Ascending aorta (tissue), 2 donors: ENCODE measurements at regions not wholly inside any gene's neighbourhood (a gene's known extent, or its start where the extent isn't known, plus 50 kb on each side); places are given as distances from the start of the nearest gene placed in this dataset.
A peak's percentile ranks its signal among the peaks of the same experiment; 100 is the strongest.

Source experiments
- DNase-seq, 2 donors: peaks; one replicate each; pipeline ENCODE4 v3.0.0-alpha.2; 2019; ENCODE audit warnings: low spot score in 2 of 2
- H3K27ac ChIP-seq, 2 donors: fragments of 200-600 bp; sonication (generic); one replicate each; pipeline ENCODE4 v1.5.1; 2016 to 2017; ENCODE audit warnings: mild to moderate bottlenecking in 1 of 2
- H3K27me3 ChIP-seq: fragments of 200-600 bp; sonication (generic); one replicate; pipeline ENCODE4 v1.5.1; 2017
- H3K36me3 ChIP-seq, 2 donors: fragments of 200-600 bp; sonication (generic); one replicate each; pipeline ENCODE4 v1.5.1; 2016
- H3K4me1 ChIP-seq, 2 donors: fragments of 200-600 bp; sonication (generic); one replicate each; pipeline ENCODE4 v1.5.1; 2016 to 2017; ENCODE audit warnings: mild to moderate bottlenecking in 1 of 2
- H3K4me3 ChIP-seq, 2 donors: fragments of 200-600 bp; sonication (generic); one replicate each; pipeline ENCODE4 v1.5.1; 2016 to 2017; ENCODE audit warnings: mild to moderate bottlenecking in 1 of 2
- H3K9me3 ChIP-seq, 2 donors: fragments of 200-600 bp; sonication (generic); one replicate each; pipeline ENCODE4 v1.5.1; 2016
- CTCF ChIP-seq, 3 experiments: fragments of 200-600 bp in 2 of 3; fragments of 450-650 bp in 1 of 3; sonication (generic) in 2 of 3; IDR thresholded peaks; one replicate each; pipeline ENCODE4 v1.5.1; 2016 to 2019; ENCODE audit warnings: antibody characterized with exemption in 3 of 3, mild to moderate bottlenecking in 1 of 3, moderate library complexity in 1 of 3
- intact Hi-C: fragments of 100-400 bp; cut with DNase I; formaldehyde crosslinking; loops from one replicate; pipeline ENCODE4 v1.15.1; 2023

- no peaks in the 10 kb centered on the region for H3K4me1 ChIP-seq
- H3K27ac ChIP-seq: no peak overlapping the region
- intact Hi-C loops: no loop called here
- no peak overlapping the region for H3K4me3 ChIP-seq
- no peak for DNase-seq
- H3K9me3 ChIP-seq: no peaks in the 10 kb centered on the region
- no peaks in the 10 kb centered on the region for H3K27me3 ChIP-seq
- no peak for TF ChIP-seq CTCF (IDR thresholded peaks at IDR 0.05)
- no peaks in the 10 kb centered on the region for H3K36me3 ChIP-seq
Measured at GRCh38 chr2:239638376-239638775, 237.6 kb upstream of the HDAC4 start.

- Histone ChIP-seq H3K4me3 (no peak overlapping the region), H3K27ac (no peak overlapping the region), H3K4me1 (no peaks in the 10 kb centered on the region), H3K9me3 (no peaks in the 10 kb centered on the region), H3K27me3 (no peaks in the 10 kb centered on the region), H3K36me3 (no peaks in the 10 kb centered on the region)
- no peak for TF ChIP-seq CTCF (IDR thresholded peaks at IDR 0.05)
- intact Hi-C loops: no loop called here
- DNase-seq: no peak
Measured at GRCh38 chr2:239636808-239637207, 236.0 kb upstream of the HDAC4 start.

GRCh38 chr2:239634769-239635168 is 233.9 kb upstream of the HDAC4 start:
- intact Hi-C loops: loop anchor here (5.0 kb wide), 1 partner anchor 178 kb away; no protein-coding TSS in a partner anchor

GRCh38 chr2:239630618-239631286 is 229.9 kb upstream of the HDAC4 start:
- peak overlapping the region; percentile 26 to 71 for H3K27ac ChIP-seq
- peak overlapping the region; percentile 14 to 31 for H3K4me3 ChIP-seq
- peak in 1 of 2 donors; percentile 86 for DNase-seq
- H3K27me3 ChIP-seq: no peaks in the 10 kb centered on the region
- no peak for TF ChIP-seq CTCF (IDR thresholded peaks at IDR 0.05)
- H3K36me3 ChIP-seq: no peaks in the 10 kb centered on the region
- H3K9me3 ChIP-seq: no peaks in the 10 kb centered on the region
- intact Hi-C loops: loop anchor here (2.0 to 5.0 kb wide), 2 partner anchors 182 to 250 kb away; no protein-coding TSS in a partner anchor
- peaks cover 0 to 6% of the 10 kb centered on the region in 2 donors for H3K4me1 ChIP-seq

More at GRCh38 chr2:239634769-239635168, 233.9 kb upstream of the HDAC4 start:
- no peak overlapping the region for H3K27ac ChIP-seq
- no peak overlapping the region for H3K4me3 ChIP-seq
- DNase-seq: no peak
- peaks cover 0 to 6% of the 10 kb centered on the region in 2 donors for H3K4me1 ChIP-seq
- no peaks in the 10 kb centered on the region for H3K9me3 ChIP-seq
- no peak for TF ChIP-seq CTCF (IDR thresholded peaks at IDR 0.05)
- H3K36me3 ChIP-seq: no peaks in the 10 kb centered on the region
- no peaks in the 10 kb centered on the region for H3K27me3 ChIP-seq

DNA sequence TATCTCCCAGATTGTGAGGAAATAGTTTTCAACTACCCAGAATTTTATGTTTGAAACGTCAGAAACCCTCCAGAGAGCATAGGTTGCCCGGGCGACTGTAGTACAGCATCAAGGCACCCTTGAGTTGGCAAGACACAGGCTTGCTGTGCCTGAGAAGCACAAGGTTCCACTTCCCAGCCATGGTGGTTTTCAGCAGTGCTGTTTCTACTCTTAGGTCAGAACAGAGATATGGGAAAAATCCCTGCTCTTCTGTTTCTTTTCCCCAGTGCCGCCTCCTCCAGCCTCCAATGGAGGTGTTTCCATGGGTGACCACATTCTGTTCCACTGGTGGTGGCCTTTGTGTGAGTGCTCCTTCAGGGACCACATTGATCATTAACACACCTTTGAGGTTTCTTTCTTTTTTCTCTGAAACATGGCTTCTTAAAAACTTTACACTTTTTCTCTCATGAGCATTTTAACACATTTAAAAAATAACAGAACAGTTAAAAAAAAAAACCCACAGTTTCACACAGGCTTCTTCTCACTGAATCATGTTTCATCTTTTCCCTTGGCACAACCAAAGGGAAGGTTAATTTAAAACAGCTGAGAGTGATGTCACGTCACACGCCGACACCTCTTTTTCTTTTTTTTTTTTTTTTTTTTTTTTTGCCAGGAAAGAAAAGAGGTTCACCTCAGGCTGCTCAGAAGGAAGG is 229.3 kb upstream of the HDAC4 start:
- H3K9me3 ChIP-seq: no peaks in the 10 kb centered on the region
- peak overlapping the region in 1 of 2 donors; percentile 71 for H3K27ac ChIP-seq
- no peak for DNase-seq
- TF ChIP-seq CTCF (IDR thresholded peaks at IDR 0.05): no peak
- intact Hi-C loops: loop anchor here (2.0 to 5.0 kb wide), 2 partner anchors 182 to 251 kb away; no protein-coding TSS in a partner anchor
- H3K4me1 ChIP-seq: peaks cover 0 to 6% of the 10 kb centered on the region in 2 donors
- no peak overlapping the region for H3K4me3 ChIP-seq
- no peaks in the 10 kb centered on the region for H3K27me3 ChIP-seq
- H3K36me3 ChIP-seq: no peaks in the 10 kb centered on the region
